ENCODE measurements at regions not wholly inside any gene's neighbourhood (a gene's known extent, or its start where the extent isn't known, plus 50 kb on each side); places are given as distances from the start of the nearest gene placed in this dataset.

GRCh38 chr5:162227075-162227474 lies 159.5 kb downstream of the GABRG2 start:
- no TSS peak for BruUV-seq (replicated peaks)
- Mint-ChIP-seq H3K4me3 (ENCODE audit: unreplicated experiment) (no peak overlapping the region), H3K36me3 (ENCODE audit: insufficient read depth, unreplicated experiment) (no peaks in the 10 kb centered on the region), H3K4me1 (ENCODE audit: insufficient read depth, unreplicated experiment) (peaks cover 24% of the 10 kb centered on the region), H3K27ac (ENCODE audit: low read depth, unreplicated experiment) (no peak overlapping the region), H3K9me3 (ENCODE audit: unreplicated experiment) (peaks cover 7% of the 10 kb centered on the region), H3K27me3 (ENCODE audit: insufficient read depth, unreplicated experiment) (no peaks in the 10 kb centered on the region)
- intact Hi-C loops (cut with micrococcal nuclease) = no loop called here
- peak; percentile 13 for TF ChIP-seq CTCF (IDR thresholded peaks at IDR 0.05; ENCODE audit: unreplicated experiment)
- CTCF ChIA-PET = interaction anchor here (0.6 to 1.8 kb wide), 9 partner anchors 12 to 772 kb away, joined by 3 to 5 read pairs (median 3); no protein-coding TSS in a partner anchor
- POLR2A ChIA-PET = interaction anchor here (1.2 kb wide), 1 partner anchor 8 kb away, joined by 3 read pairs; no protein-coding TSS in a partner anchor
- peak; percentile 39 for DNase-seq (ENCODE audit: unreplicated experiment)

GRCh38 chr5:162230348-162230747 lies 162.8 kb downstream of the GABRG2 start:
- no TSS peak for BruUV-seq (replicated peaks)
- Mint-ChIP-seq H3K27ac (ENCODE audit: low read depth, unreplicated experiment) (no peak overlapping the region), H3K27me3 (ENCODE audit: insufficient read depth, unreplicated experiment) (no peaks in the 10 kb centered on the region), H3K36me3 (ENCODE audit: insufficient read depth, unreplicated experiment) (no peaks in the 10 kb centered on the region), H3K9me3 (ENCODE audit: unreplicated experiment) (peaks cover 8% of the 10 kb centered on the region), H3K4me3 (ENCODE audit: unreplicated experiment) (no peak overlapping the region), H3K4me1 (ENCODE audit: insufficient read depth, unreplicated experiment) (peaks cover 20% of the 10 kb centered on the region)
- CTCF ChIA-PET = interaction anchor here (0.6 kb wide), 3 partner anchors 113 to 469 kb away, joined by 3 to 6 read pairs (median 4); no protein-coding TSS in a partner anchor
- no peak for TF ChIP-seq CTCF (IDR thresholded peaks at IDR 0.05; ENCODE audit: unreplicated experiment)
- POLR2A ChIA-PET = no interaction called here
- no peak for DNase-seq (ENCODE audit: unreplicated experiment)
- intact Hi-C loops (cut with micrococcal nuclease) = no loop called here

- peak; percentile 27 for DNase-seq (ENCODE audit: unreplicated experiment)
- Mint-ChIP-seq H3K27me3 (ENCODE audit: insufficient read depth, unreplicated experiment) (no peaks in the 10 kb centered on the region), H3K36me3 (ENCODE audit: insufficient read depth, unreplicated experiment) (no peaks in the 10 kb centered on the region), H3K4me1 (ENCODE audit: insufficient read depth, unreplicated experiment) (peaks cover 20% of the 10 kb centered on the region), H3K27ac (ENCODE audit: low read depth, unreplicated experiment) (peak overlapping the region; percentile 59), H3K4me3 (ENCODE audit: unreplicated experiment) (peak overlapping the region; percentile 13), H3K9me3 (ENCODE audit: unreplicated experiment) (peaks cover 8% of the 10 kb centered on the region)
- CTCF ChIA-PET = interaction anchor here (2.2 kb wide), 1 partner anchor 23 kb away, joined by 8 read pairs; no protein-coding TSS in a partner anchor
- TF ChIP-seq CTCF (IDR thresholded peaks at IDR 0.05; ENCODE audit: unreplicated experiment) = no peak
- BruUV-seq (replicated peaks) = no TSS peak
- POLR2A ChIA-PET = interaction anchor here (0.7 to 1.0 kb wide), 3 partner anchors 10 to 93 kb away, joined by 3 to 6 read pairs (median 3); no protein-coding TSS in a partner anchor
- intact Hi-C loops (cut with micrococcal nuclease) = no loop called here
These were observed 163.9 kb downstream of the GABRG2 start for GRCh38 chr5:162231522-162231921.

GRCh38 chr5:162240734-162241133 lies 173.2 kb downstream of the GABRG2 start:
- intact Hi-C loops (cut with micrococcal nuclease) = no loop called here
- H3K36me3 Mint-ChIP-seq (ENCODE audit: insufficient read depth, unreplicated experiment) = no peaks in the 10 kb centered on the region
- H3K4me3 Mint-ChIP-seq (ENCODE audit: unreplicated experiment) = no peak overlapping the region
- POLR2A ChIA-PET = interaction anchor here (0.5 kb wide), 1 partner anchor 187 kb away, joined by 3 read pairs; no protein-coding TSS in a partner anchor
- H3K27me3 Mint-ChIP-seq (ENCODE audit: insufficient read depth, unreplicated experiment) = no peaks in the 10 kb centered on the region
- no peak for TF ChIP-seq CTCF (IDR thresholded peaks at IDR 0.05; ENCODE audit: unreplicated experiment)
- no peaks in the 10 kb centered on the region for H3K9me3 Mint-ChIP-seq (ENCODE audit: unreplicated experiment)
- BruUV-seq (replicated peaks) = no TSS peak
- CTCF ChIA-PET = interaction anchor here (0.6 kb wide), 1 partner anchor 1205 kb away, joined by 3 read pairs; no protein-coding TSS in a partner anchor
- H3K4me1 Mint-ChIP-seq (ENCODE audit: insufficient read depth, unreplicated experiment) = peaks cover 5% of the 10 kb centered on the region
- H3K27ac Mint-ChIP-seq (ENCODE audit: low read depth, unreplicated experiment) = no peak overlapping the region
- DNase-seq (ENCODE audit: unreplicated experiment) = no peak

Measured in MCF 10A (cell line).